IPS-NIHi11 (cell line): ENCODE measurements at regions not wholly inside any gene's neighbourhood (a gene's known extent, or its start where the extent isn't known, plus 50 kb on each side); places are given as distances from the start of the nearest gene placed in this dataset.
"Not testable (repeated sequence)": the region's sequence is repeated elsewhere in the genome, so short reads cannot be mapped to it uniquely, and the experiment has no call there.

Source experiments
- DNase-seq: peaks from one replicate; pipeline ENCODE4 v3.0.0; 2012; ENCODE audit warnings: mixed read lengths, low spot score

GRCh38 chr5:115691814-115692213 is 66.0 kb upstream of the TMED7 start:
- not testable (repeated sequence) for DNase-seq

GRCh38 chr5:115686738-115687074 is 60.9 kb upstream of the TMED7 start:
- DNase-seq: no peak

- DNase-seq: peak; percentile 30
Observed at GRCh38 chr5:115686051-115686737, 60.4 kb upstream of the TMED7 start.

- DNase-seq: peak; percentile 40
Observed at GRCh38 chr5:115685490-115685889, 59.7 kb upstream of the TMED7 start.

GRCh38 chr5:115684513-115685037 is 58.7 kb upstream of the TMED7 start:
- no peak for DNase-seq

GRCh38 chr5:115683081-115683480 is 57.2 kb upstream of the TMED7 start:
- no peak for DNase-seq
